ENCODE measurements at regions not wholly inside any gene's neighbourhood (a gene's known extent, or its start where the extent isn't known, plus 50 kb on each side); places are given as distances from the start of the nearest gene placed in this dataset.
"Not testable (repeated sequence)": the region's sequence is repeated elsewhere in the genome, so short reads cannot be mapped to it uniquely, and the experiment has no call there.

DNA sequence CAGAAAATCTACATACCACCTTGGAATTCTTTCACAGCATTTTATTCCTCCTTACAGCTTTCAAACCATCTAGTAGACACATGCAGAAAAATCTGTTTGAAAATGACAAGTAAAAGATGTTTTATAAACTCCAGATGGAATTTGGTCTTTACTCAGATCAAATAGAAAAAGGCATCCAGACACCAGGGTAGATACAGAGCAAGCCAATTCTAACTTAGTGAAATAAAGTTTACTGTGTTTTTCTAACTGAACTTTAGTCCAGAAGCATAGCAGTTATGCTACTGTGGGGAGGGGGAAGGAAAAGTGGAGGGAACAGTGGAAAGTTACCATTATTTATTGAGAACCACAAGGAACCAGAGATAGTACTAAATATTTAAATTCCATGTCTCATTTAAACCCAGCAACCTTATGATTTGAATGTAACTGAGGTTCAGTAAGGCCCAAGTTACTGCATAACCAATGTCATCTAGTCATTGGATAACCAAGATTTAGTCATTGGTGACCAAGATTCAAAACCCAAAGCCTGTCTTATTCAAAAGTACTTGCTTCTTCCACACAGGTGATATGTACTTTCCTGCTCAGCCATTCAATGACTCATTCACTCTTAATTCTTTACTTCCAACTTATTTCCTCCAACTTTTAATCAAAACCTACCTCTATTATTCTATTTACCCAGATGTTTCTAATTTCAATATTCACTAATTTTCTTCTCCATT is 57.7 kb downstream of the RAD51AP2 start:
- DNase-seq = no peak

DNA sequence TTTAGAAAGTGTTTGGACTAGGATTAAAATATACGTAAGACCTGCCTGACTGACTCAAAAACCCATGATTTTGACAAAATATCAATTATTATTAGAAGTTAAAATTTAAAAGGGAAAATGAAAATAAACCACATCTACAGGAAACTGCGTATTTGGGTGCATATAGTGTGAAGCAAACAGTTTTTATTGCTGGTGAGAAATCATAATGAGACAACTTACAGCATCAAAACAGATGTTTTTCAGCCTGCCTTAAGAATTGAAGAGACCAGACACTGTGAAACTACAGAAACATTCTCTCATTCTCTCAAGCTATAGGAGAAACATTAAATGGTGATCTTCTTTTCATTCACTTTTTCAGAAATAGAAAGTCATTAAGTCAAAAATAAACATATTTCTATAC is 62.9 kb downstream of the RAD51AP2 start:
- no peak for DNase-seq

- not testable (repeated sequence) for DNase-seq
Observed at GRCh38 chr2:17446191-17446590, 72.0 kb downstream of the RAD51AP2 start.

- no peak for DNase-seq
Observed at GRCh38 chr2:17445744-17446143, 72.5 kb downstream of the RAD51AP2 start.

GRCh38 chr2:17442334-17442733 is 75.9 kb downstream of the RAD51AP2 start:
- DNase-seq = no peak

GRCh38 chr2:17441790-17442189 is 76.5 kb downstream of the RAD51AP2 start:
- no peak for DNase-seq

GRCh38 chr2:17441055-17441771 is 77.0 kb downstream of the RAD51AP2 start:
- no peak for DNase-seq

- DNase-seq = no peak
Observed at GRCh38 chr2:17430326-17430725, 87.9 kb downstream of the RAD51AP2 start.

GRCh38 chr2:17429130-17429529 is 89.1 kb downstream of the RAD51AP2 start:
- DNase-seq = no peak

- DNase-seq = no peak
Observed at GRCh38 chr2:17427401-17427800, 90.8 kb downstream of the RAD51AP2 start.

DNA sequence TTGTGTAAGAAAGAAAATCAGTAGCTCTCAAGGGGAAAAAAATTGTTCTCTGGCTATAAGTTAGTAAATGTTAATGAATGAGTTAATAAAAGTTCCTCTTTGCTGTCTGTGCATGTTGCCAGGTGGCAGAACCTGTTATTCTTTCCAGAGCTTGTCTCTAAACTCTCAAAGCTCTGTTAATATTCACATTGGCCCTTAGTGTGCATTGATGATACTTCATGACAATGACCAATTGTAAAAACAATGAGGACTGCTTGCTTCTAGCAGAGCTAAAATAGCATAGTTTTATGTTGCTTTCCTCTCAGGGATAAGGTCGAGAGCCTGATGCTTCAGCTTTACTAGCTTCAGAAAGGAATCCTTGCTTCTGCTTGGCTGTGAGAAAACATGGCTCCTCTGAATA is 91.5 kb downstream of the RAD51AP2 start:
- no peak for DNase-seq

DNA sequence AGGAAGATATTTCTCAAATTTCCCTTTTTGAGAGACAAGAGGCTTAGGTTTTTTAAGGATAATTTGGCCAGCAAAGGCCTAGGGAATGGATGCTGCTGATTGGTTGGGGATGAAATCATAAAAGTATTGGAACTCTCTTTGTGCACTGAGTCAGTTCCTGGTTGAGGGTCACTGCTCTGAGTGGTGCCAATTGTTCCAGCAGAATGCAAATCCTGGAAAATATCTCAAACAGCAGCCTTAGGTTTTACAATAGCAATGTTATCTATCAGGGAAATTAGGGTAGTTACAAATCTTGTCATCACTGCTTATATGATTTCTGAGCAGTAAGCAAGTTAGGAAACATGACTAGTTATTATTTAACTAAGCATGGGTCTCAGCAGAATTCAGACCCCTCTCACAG is 96.2 kb downstream of the RAD51AP2 start:
- no peak for DNase-seq

DNA sequence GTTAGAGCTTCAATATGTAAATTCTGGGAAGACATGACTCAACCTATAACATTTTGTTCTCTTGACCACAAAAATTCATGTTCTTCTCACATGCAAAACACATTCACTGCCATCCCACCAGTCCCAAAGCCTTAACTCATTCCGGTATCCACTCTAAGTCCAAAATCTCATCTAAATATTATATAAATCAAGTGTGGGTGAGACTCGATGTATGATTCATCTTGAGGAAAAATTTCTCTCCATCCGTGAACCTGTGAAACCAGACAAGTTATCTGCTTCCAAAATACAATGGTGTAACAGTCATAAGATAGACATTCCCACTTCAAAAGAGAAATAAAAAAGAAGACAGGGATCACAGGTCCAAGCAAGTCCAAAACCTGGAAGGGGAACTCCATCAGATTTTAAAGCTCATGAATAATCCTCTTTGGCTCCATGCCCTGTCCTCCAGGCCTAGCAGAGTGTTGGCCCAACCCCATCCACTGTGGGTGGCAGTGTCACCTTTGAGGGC is 101.3 kb downstream of the RAD51AP2 start:
- no peak for DNase-seq

DNA sequence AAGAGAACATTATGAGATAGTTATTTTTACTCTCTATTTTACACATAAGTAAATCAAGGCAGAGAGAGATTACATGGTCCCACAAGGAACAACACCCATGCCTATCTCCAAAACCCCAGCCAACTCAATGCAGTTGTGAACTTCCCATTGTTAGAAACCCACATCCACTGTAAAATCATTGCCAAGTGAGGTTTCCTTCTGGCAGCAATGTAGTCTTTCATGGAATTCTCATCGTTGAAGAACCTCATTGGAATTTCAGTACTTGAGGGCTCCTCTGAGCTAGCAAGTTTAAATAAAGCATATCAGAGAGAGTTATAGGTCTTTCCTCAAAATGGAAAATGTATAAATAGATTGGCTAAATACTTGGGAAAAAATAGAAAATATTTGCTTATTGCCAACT is 105.2 kb downstream of the RAD51AP2 start:
- DNase-seq = no peak

DNA sequence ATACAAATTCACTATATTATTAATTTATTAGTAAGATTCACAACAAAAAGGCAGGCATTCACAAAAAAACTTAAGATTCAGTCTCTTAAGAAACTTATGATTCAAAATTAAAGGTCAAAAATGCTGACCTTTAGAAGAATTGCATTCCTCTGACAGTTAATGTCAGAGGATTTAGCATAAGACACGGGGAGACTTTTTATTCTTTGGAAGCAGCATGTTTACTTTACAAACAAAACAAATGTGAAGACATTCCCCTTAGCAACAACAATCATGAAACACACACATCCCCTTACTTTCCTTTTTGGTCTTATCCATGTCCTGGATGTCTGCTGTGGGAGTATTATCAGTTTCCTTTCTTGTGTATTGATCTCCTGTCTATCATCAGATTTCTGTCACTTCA is 117.1 kb downstream of the RAD51AP2 start:
- DNase-seq = no peak

DNA sequence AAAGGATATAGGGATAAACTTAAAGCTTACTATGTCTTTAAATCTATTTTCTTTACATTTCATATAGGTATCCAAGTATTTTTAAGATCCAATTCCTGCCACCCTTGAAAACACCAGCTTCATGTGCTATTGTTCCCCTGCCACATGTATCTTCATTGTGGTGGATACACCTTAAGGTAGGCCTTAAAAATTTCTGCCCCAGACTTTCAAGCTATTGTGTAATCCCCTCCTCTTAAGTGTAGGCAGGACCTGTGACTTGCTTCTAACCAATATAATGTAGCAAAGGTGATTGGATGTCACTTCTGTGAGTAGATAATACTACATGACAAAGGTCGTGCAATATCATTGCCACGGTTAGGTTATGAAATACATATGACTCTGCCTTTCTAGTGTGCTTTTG is 119.5 kb downstream of the RAD51AP2 start:
- no peak for DNase-seq

- DNase-seq = no peak
Observed at GRCh38 chr2:17388798-17389197, 129.4 kb downstream of the RAD51AP2 start.

- no peak for DNase-seq
Observed at GRCh38 chr2:17387591-17387990, 130.6 kb downstream of the RAD51AP2 start.

- no peak for DNase-seq
Observed at GRCh38 chr2:17386771-17387170, 131.5 kb downstream of the RAD51AP2 start.

GRCh38 chr2:17380003-17380402 is 138.2 kb downstream of the RAD51AP2 start:
- no peak for DNase-seq

- DNase-seq = no peak
Observed at GRCh38 chr2:17375262-17375661, 143.0 kb downstream of the RAD51AP2 start.

DNA sequence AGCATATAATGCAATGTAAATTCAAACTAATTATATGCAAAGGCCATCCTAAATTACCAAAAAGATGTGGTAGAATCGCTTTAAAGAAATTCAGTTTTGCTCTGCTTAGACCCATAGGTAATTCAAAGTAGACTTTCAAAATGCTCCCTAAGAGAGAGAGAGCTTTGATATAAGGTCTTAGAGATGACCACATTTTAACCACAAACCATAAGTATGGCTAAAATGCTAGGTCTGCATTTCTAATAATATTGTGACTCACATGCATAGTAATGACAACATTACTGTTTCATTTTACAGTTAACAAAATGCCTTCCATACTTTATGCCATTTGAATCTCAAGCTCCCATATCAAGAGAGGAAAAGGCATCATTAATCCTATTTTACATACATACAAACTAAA is 144.5 kb downstream of the RAD51AP2 start:
- no peak for DNase-seq

- DNase-seq = no peak
Observed at GRCh38 chr2:17373041-17373440, 145.2 kb downstream of the RAD51AP2 start.

GRCh38 chr2:17363846-17364245 is 154.4 kb downstream of the RAD51AP2 start:
- DNase-seq = no peak

- DNase-seq = no peak
Observed at GRCh38 chr2:17362956-17363355, 155.3 kb downstream of the RAD51AP2 start.

Data from CD4-positive, alpha-beta T cell treated with Interleukin-17A for 1 hour (primary cell).